Stomach smooth muscle (tissue), 2 donors: ENCODE measurements at regions not wholly inside any gene's neighbourhood (a gene's known extent, or its start where the extent isn't known, plus 50 kb on each side); places are given as distances from the start of the nearest gene placed in this dataset.
"Not testable (repeated sequence)": the region's sequence is repeated elsewhere in the genome, so short reads cannot be mapped to it uniquely, and the experiment has no call there.

Experiments used
- H3K27ac ChIP-seq: one replicate; pipeline ENCODE4 v1.7.0; 2013; ENCODE audit warnings: mild to moderate bottlenecking, low read length, inconsistent platforms
- H3K27me3 ChIP-seq, 2 donors: one replicate each; pipeline ENCODE4 v1.7.0; 2013; ENCODE audit warnings: low read length in 2 of 2; ENCODE audit not compliant: insufficient read depth in 2 of 2, control insufficient read depth in 1 of 2
- H3K36me3 ChIP-seq, 2 donors: one replicate each; pipeline ENCODE4 v1.7.0; 2013; ENCODE audit warnings: low read length in 2 of 2; ENCODE audit not compliant: control insufficient read depth in 2 of 2, insufficient read depth in 2 of 2
- H3K4me1 ChIP-seq: one replicate; pipeline ENCODE4 v1.7.0; 2013; ENCODE audit warnings: low read length; ENCODE audit not compliant: control insufficient read depth, insufficient read depth
- H3K4me3 ChIP-seq, 2 donors: one replicate each; pipeline ENCODE4 v1.7.0; 2013; ENCODE audit warnings: low read length in 2 of 2
- H3K9ac ChIP-seq, 2 donors: one replicate each; pipeline ENCODE4 v1.7.0; 2013; ENCODE audit warnings: low read length in 2 of 2, mild to moderate bottlenecking in 1 of 2
- H3K9me3 ChIP-seq, 2 donors: one replicate each; pipeline ENCODE4 v1.7.0; 2013; ENCODE audit warnings: low read length in 2 of 2; ENCODE audit not compliant: control insufficient read depth in 2 of 2
- donor health status: healthy.
- donor health status: Pancreatic carcinoma.

- H3K4me3 ChIP-seq = no peak overlapping the region
- H3K36me3 ChIP-seq = no peaks in the 10 kb centered on the region
- no peaks in the 10 kb centered on the region for H3K4me1 ChIP-seq
- H3K27ac ChIP-seq = no peak overlapping the region
- no peak overlapping the region for H3K9ac ChIP-seq
- no peaks in the 10 kb centered on the region for H3K27me3 ChIP-seq
- no peaks in the 10 kb centered on the region for H3K9me3 ChIP-seq
These were observed 277.1 kb downstream of the ANKRD50 start for GRCh38 chr4:124435274-124435950.

GRCh38 chr4:124437853-124438495 lies 274.6 kb downstream of the ANKRD50 start:
- Histone ChIP-seq H3K36me3 (no peaks in the 10 kb centered on the region), H3K9ac (no peak overlapping the region), H3K4me1 (no peaks in the 10 kb centered on the region), H3K27me3 (no peaks in the 10 kb centered on the region), H3K9me3 (no peaks in the 10 kb centered on the region), H3K27ac (no peak overlapping the region), H3K4me3 (no peak overlapping the region)

GRCh38 chr4:124445071-124445470 lies 267.5 kb downstream of the ANKRD50 start:
- Histone ChIP-seq H3K9ac (no peak overlapping the region), H3K9me3 (peaks cover 0 to 8% of the 10 kb centered on the region in 2 donors), H3K36me3 (no peaks in the 10 kb centered on the region), H3K4me3 (no peak overlapping the region), H3K27ac (no peak overlapping the region), H3K27me3 (no peaks in the 10 kb centered on the region), H3K4me1 (no peaks in the 10 kb centered on the region)

GRCh38 chr4:124449881-124450280 lies 262.7 kb downstream of the ANKRD50 start:
- no peaks in the 10 kb centered on the region for H3K36me3 ChIP-seq
- no peaks in the 10 kb centered on the region for H3K27me3 ChIP-seq
- no peak overlapping the region for H3K27ac ChIP-seq
- peaks cover 0 to 5% of the 10 kb centered on the region in 2 donors for H3K9me3 ChIP-seq
- H3K4me1 ChIP-seq = no peaks in the 10 kb centered on the region
- H3K9ac ChIP-seq = no peak overlapping the region
- H3K4me3 ChIP-seq = no peak overlapping the region

GRCh38 chr4:124450851-124451250 lies 261.7 kb downstream of the ANKRD50 start:
- Histone ChIP-seq H3K27ac (no peak overlapping the region), H3K36me3 (no peaks in the 10 kb centered on the region), H3K27me3 (no peaks in the 10 kb centered on the region), H3K9me3 (no peaks in the 10 kb centered on the region), H3K9ac (no peak overlapping the region), H3K4me1 (no peaks in the 10 kb centered on the region), H3K4me3 (no peak overlapping the region)

- Histone ChIP-seq H3K9ac (no peak overlapping the region), H3K9me3 (no peaks in the 10 kb centered on the region), H3K27me3 (no peaks in the 10 kb centered on the region), H3K4me1 (no peaks in the 10 kb centered on the region), H3K4me3 (no peak overlapping the region), H3K27ac (no peak overlapping the region), H3K36me3 (no peaks in the 10 kb centered on the region)
These were observed 257.7 kb downstream of the ANKRD50 start for GRCh38 chr4:124454772-124455270.

GRCh38 chr4:124455671-124456070 lies 256.9 kb downstream of the ANKRD50 start:
- Histone ChIP-seq H3K4me3 (no peak overlapping the region), H3K9ac (no peak overlapping the region), H3K36me3 (no peaks in the 10 kb centered on the region), H3K9me3 (no peaks in the 10 kb centered on the region), H3K27ac (no peak overlapping the region), H3K27me3 (no peaks in the 10 kb centered on the region), H3K4me1 (no peaks in the 10 kb centered on the region)

- no peak overlapping the region for H3K4me3 ChIP-seq
- H3K4me1 ChIP-seq = no peaks in the 10 kb centered on the region
- no peaks in the 10 kb centered on the region for H3K36me3 ChIP-seq
- no peaks in the 10 kb centered on the region for H3K27me3 ChIP-seq
- H3K9me3 ChIP-seq = peaks cover 2 to 12% of the 10 kb centered on the region in 2 donors
- H3K9ac ChIP-seq = no peak overlapping the region
- H3K27ac ChIP-seq = no peak overlapping the region
These were observed 253.2 kb downstream of the ANKRD50 start for GRCh38 chr4:124459196-124459940.

- Histone ChIP-seq H3K9ac (no peak overlapping the region), H3K36me3 (no peaks in the 10 kb centered on the region)
These were observed 252.6 kb downstream of the ANKRD50 start for GRCh38 chr4:124459941-124460310.

GRCh38 chr4:124461592-124461991 lies 250.9 kb downstream of the ANKRD50 start:
- H3K9ac ChIP-seq, H3K27me3 ChIP-seq, H3K4me1 ChIP-seq, H3K4me3 ChIP-seq, H3K27ac ChIP-seq, H3K36me3 ChIP-seq: not testable (repeated sequence)
- peaks cover 2 to 12% of the 10 kb centered on the region in 2 donors for H3K9me3 ChIP-seq

More at GRCh38 chr4:124459941-124460310, 252.6 kb downstream of the ANKRD50 start:
- Histone ChIP-seq H3K4me3 (no peak overlapping the region), H3K27ac (no peak overlapping the region), H3K27me3 (no peaks in the 10 kb centered on the region), H3K4me1 (no peaks in the 10 kb centered on the region), H3K9me3 (peaks cover 2 to 12% of the 10 kb centered on the region in 2 donors)
